OCI-LY7 (cell line): ENCODE measurements at regions not wholly inside any gene's neighbourhood (a gene's known extent, or its start where the extent isn't known, plus 50 kb on each side); places are given as distances from the start of the nearest gene placed in this dataset.

Experiments used
- BruUV-seq: library from RNA; stranded (reverse); fragments of 400-500 nt; replicated peaks from 2 replicates; lab custom pipeline; 2021; lab: Mats Ljungman, UMichigan
- CTCF ChIA-PET: fragments of 300-600 bp; sonication (Branson Sonifier 250); formaldehyde crosslinking; loops from one replicate; lab custom pipeline; 2022; ENCODE audit warnings: antibody characterized with exemption; ENCODE audit not compliant: unreplicated experiment; lab: Charles Lee
- POLR2A ChIA-PET: fragments of 300-600 bp; sonication (Branson Sonifier 250); formaldehyde crosslinking; loops from one replicate; lab custom pipeline; 2022; ENCODE audit warnings: antibody characterized with exemption; lab: Charles Lee
- DNase-seq: peaks from one replicate; pipeline ENCODE4 v3.0.0-alpha.2; 2015; ENCODE audit warnings: low spot score
- H2AFZ ChIP-seq: fragments of 200-600 bp; sonication (generic), shearing (Covaris generic); 2 replicates; pipeline ENCODE4 v1.6.1; 2014; ENCODE audit warnings: mild to moderate bottlenecking, antibody characterized with exemption, low read length, moderate library complexity
- H3K27ac ChIP-seq: fragments of 200-600 bp; sonication (generic); 2 replicates; pipeline ENCODE4 v1.5.1; 2014; ENCODE audit warnings: mixed run types, low read depth, mild to moderate bottlenecking, moderate library complexity, low read length, inconsistent platforms; ENCODE audit not compliant: poor library complexity, severe bottlenecking
- H3K36me3 ChIP-seq: fragments of 200-600 bp; sonication (generic); 2 replicates; pipeline ENCODE4 v1.6.1; 2014; ENCODE audit warnings: mild to moderate bottlenecking, antibody characterized with exemption, low read length, moderate library complexity, mixed read lengths; ENCODE audit not compliant: insufficient read depth
- H3K4me1 ChIP-seq: fragments of 200-600 bp; sonication (generic); 2 replicates; pipeline ENCODE4 v1.5.1; 2014; ENCODE audit warnings: mild to moderate bottlenecking, low read length; ENCODE audit not compliant: insufficient read depth, poor library complexity, severe bottlenecking
- H3K4me2 ChIP-seq: fragments of 200-600 bp; sonication (generic); 2 replicates; pipeline ENCODE4 v1.6.1; 2014; ENCODE audit warnings: mild to moderate bottlenecking, low read length
- H3K4me3 ChIP-seq: fragments of 200-600 bp; sonication (generic); 2 replicates; pipeline ENCODE4 v1.5.1; 2014; ENCODE audit warnings: mild to moderate bottlenecking, low read depth, low read length; ENCODE audit not compliant: poor library complexity, severe bottlenecking
- H3K79me2 ChIP-seq: fragments of 200-600 bp; sonication (generic); 2 replicates; pipeline ENCODE4 v1.6.1; 2016; ENCODE audit warnings: low read depth, mild to moderate bottlenecking, low read length, moderate library complexity, mixed read lengths; ENCODE audit not compliant: insufficient read depth
- H3K9me2 ChIP-seq: fragments of 200-600 bp; sonication (generic); 2 replicates; pipeline ENCODE4 v1.6.1; 2016; ENCODE audit warnings: mild to moderate bottlenecking, low read length, mixed read lengths; ENCODE audit not compliant: insufficient read depth
- H3K9me3 ChIP-seq: fragments of 200-600 bp; sonication (generic); 2 replicates; pipeline ENCODE4 v1.6.1; 2014; ENCODE audit warnings: mild to moderate bottlenecking, mixed run types, low read length, mixed read lengths
- H4K20me1 ChIP-seq: fragments of 200-600 bp; sonication (generic); 2 replicates; pipeline ENCODE4 v1.6.1; 2014; ENCODE audit warnings: mild to moderate bottlenecking, antibody characterized with exemption, low read length, moderate library complexity, mixed read lengths; ENCODE audit not compliant: insufficient read depth
- EZH2phosphoT487 ChIP-seq: fragments of 200-600 bp; sonication (generic); IDR thresholded peaks from 2 replicates; pipeline ENCODE4 v1.6.1; 2018; ENCODE audit warnings: low read depth, borderline replicate concordance, mild to moderate bottlenecking, mixed run types, antibody characterized with exemption, low read length, moderate library complexity, mixed read lengths
- intact Hi-C: fragments of 100-400 bp; cut with micrococcal nuclease; formaldehyde crosslinking; loops from one replicate; pipeline ENCODE4 v1.10.0; 2022; ENCODE audit not compliant: unreplicated experiment
- TF ChIP-seq, protein P1 (sequence below): fragments of 200-600 bp; sonication (generic); conservative IDR thresholded peaks from 2 replicates; pipeline ENCODE4 v1.5.1; 2014; ENCODE audit warnings: mild to moderate bottlenecking, antibody characterized with exemption, low read length, moderate library complexity, mixed read lengths

DNA sequence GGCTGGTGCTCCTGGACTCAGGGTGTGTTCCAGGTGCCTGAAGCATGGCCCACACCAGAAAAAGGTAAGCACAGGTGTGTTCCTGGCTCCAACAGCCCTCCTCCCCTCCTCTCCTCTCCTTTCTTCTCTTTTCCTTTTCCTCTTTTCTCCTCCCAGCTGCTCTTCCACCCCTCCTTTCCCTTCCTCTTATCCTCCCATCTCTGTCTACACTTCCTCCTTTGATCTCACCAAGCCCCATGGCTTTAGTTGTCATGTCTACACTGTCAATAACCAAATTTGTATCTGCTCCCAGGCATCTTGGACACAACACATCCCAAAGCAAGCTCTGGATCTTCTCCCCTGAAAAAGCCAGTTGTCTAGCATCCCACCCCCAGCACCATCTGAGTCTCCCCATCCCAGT, 56.7 kb upstream of the LAPTM5 start:
- Histone ChIP-seq H3K36me3 (no peaks in the 10 kb centered on the region), H3K27ac (no peak overlapping the region), H4K20me1 (no peaks in the 10 kb centered on the region), H3K4me3 (no peak overlapping the region), H3K9me2 (no peaks in the 10 kb centered on the region), H3K79me2 (no peaks in the 10 kb centered on the region), H3K9me3 (no peaks in the 10 kb centered on the region), H2AFZ (no peak overlapping the region), H3K4me2 (no peak overlapping the region), H3K4me1 (no peaks in the 10 kb centered on the region)
- DNase-seq: no peak
- ChIA-PET CTCF (interaction anchor here (0.6 kb wide), 2 partner anchors 217 to 254 kb away, joined by 3 to 4 read pairs; no protein-coding TSS in a partner anchor), POLR2A (no interaction called here)
- no TSS peak for BruUV-seq
- TF ChIP-seq, protein P1, sequence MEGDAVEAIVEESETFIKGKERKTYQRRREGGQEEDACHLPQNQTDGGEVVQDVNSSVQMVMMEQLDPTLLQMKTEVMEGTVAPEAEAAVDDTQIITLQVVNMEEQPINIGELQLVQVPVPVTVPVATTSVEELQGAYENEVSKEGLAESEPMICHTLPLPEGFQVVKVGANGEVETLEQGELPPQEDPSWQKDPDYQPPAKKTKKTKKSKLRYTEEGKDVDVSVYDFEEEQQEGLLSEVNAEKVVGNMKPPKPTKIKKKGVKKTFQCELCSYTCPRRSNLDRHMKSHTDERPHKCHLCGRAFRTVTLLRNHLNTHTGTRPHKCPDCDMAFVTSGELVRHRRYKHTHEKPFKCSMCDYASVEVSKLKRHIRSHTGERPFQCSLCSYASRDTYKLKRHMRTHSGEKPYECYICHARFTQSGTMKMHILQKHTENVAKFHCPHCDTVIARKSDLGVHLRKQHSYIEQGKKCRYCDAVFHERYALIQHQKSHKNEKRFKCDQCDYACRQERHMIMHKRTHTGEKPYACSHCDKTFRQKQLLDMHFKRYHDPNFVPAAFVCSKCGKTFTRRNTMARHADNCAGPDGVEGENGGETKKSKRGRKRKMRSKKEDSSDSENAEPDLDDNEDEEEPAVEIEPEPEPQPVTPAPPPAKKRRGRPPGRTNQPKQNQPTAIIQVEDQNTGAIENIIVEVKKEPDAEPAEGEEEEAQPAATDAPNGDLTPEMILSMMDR: no peak
- TF ChIP-seq EZH2phosphoT487: no peak
- intact Hi-C loops: no loop called here

DNA sequence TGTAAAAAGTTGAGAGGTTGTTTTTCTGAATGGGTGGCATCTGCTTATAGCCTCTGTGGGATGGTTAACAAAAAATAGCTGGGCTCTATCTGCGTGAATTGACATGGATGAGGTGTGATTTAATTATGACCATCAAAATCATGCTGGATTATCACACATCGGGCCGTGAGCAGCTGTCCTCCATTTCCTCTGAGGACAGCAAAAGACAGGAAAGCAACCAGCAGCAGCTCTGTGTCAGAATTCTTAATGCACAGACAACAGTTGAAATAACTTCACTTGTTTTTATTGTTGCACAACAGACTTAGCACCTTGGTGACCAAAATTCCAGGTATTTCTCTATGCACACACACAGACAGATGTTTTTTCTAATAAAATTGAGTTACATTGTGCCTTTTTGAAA, 54.5 kb upstream of the LAPTM5 start:
- no TSS peak for BruUV-seq
- no peak for DNase-seq
- Histone ChIP-seq H3K9me2 (no peaks in the 10 kb centered on the region), H4K20me1 (no peaks in the 10 kb centered on the region), H3K4me2 (no peak overlapping the region), H3K4me3 (no peak overlapping the region), H3K36me3 (no peaks in the 10 kb centered on the region), H3K79me2 (no peaks in the 10 kb centered on the region), H3K27ac (no peak overlapping the region), H2AFZ (no peak overlapping the region), H3K4me1 (no peaks in the 10 kb centered on the region), H3K9me3 (no peaks in the 10 kb centered on the region)
- POLR2A ChIA-PET: interaction anchor here (0.6 kb wide), 1 partner anchor 20 kb away, joined by 5 read pairs; no protein-coding TSS in a partner anchor
- CTCF ChIA-PET: no interaction called here
- TF ChIP-seq, protein P1: no peak
- TF ChIP-seq EZH2phosphoT487: no peak
- intact Hi-C loops: no loop called here

GRCh38 chr1:30811187-30811586, 53.6 kb upstream of the LAPTM5 start:
- TF ChIP-seq, protein P1: no peak
- no peak for TF ChIP-seq EZH2phosphoT487
- no peak overlapping the region for H3K4me2 ChIP-seq
- DNase-seq: no peak
- no TSS peak for BruUV-seq
- no peak overlapping the region for H2AFZ ChIP-seq
- intact Hi-C loops: no loop called here
- no peak overlapping the region for H3K27ac ChIP-seq
- no peaks in the 10 kb centered on the region for H4K20me1 ChIP-seq
- H3K9me3 ChIP-seq: no peaks in the 10 kb centered on the region
- H3K4me1 ChIP-seq: no peaks in the 10 kb centered on the region
- ChIA-PET POLR2A (no interaction called here), CTCF (no interaction called here)
- no peaks in the 10 kb centered on the region for H3K9me2 ChIP-seq
- no peaks in the 10 kb centered on the region for H3K36me3 ChIP-seq
- H3K4me3 ChIP-seq: no peak overlapping the region
- H3K79me2 ChIP-seq: no peaks in the 10 kb centered on the region
